AG08395 (cell line): ENCODE measurements at regions not wholly inside any gene's neighbourhood (a gene's known extent, or its start where the extent isn't known, plus 50 kb on each side); places are given as distances from the start of the nearest gene placed in this dataset.

Experiments
- DNase-seq: peaks from one replicate; pipeline ENCODE4 v3.0.0; 2012; ENCODE audit warnings: mixed read lengths, low spot score

GRCh38 chr2:204321910-204322751, 223.1 kb upstream of the PARD3B start:
- no peak for DNase-seq

- DNase-seq: peak; percentile 79
Measured at GRCh38 chr2:204325468-204325867, 219.8 kb upstream of the PARD3B start.

GRCh38 chr2:204328373-204328772, 216.9 kb upstream of the PARD3B start:
- DNase-seq: no peak

GRCh38 chr2:204329016-204329415, 216.3 kb upstream of the PARD3B start:
- DNase-seq: no peak

GRCh38 chr2:204329532-204329931, 215.7 kb upstream of the PARD3B start:
- DNase-seq: no peak

GRCh38 chr2:204331180-204331579, 214.1 kb upstream of the PARD3B start:
- DNase-seq: no peak

GRCh38 chr2:204331988-204332387, 213.3 kb upstream of the PARD3B start:
- no peak for DNase-seq

- DNase-seq: no peak
Measured at GRCh38 chr2:204332706-204333105, 212.6 kb upstream of the PARD3B start.

- DNase-seq: no peak
Measured at GRCh38 chr2:204333861-204334260, 211.4 kb upstream of the PARD3B start.

GRCh38 chr2:204335451-204336058, 209.7 kb upstream of the PARD3B start:
- DNase-seq: no peak

GRCh38 chr2:204336153-204336744, 209.0 kb upstream of the PARD3B start:
- DNase-seq: no peak

- DNase-seq: no peak
Measured at GRCh38 chr2:204337638-204338037, 207.6 kb upstream of the PARD3B start.

- no peak for DNase-seq
Measured at GRCh38 chr2:204339212-204339715, 206.0 kb upstream of the PARD3B start.

- no peak for DNase-seq
Measured at GRCh38 chr2:204340511-204340910, 204.8 kb upstream of the PARD3B start.

- DNase-seq: no peak
Measured at GRCh38 chr2:204341887-204342276, 203.4 kb upstream of the PARD3B start.

- DNase-seq: no peak
Measured at GRCh38 chr2:204343685-204344084, 201.6 kb upstream of the PARD3B start.

GRCh38 chr2:204344119-204344518, 201.2 kb upstream of the PARD3B start:
- no peak for DNase-seq

- DNase-seq: no peak
Measured at GRCh38 chr2:204346906-204347305, 198.4 kb upstream of the PARD3B start.

- DNase-seq: peak; percentile 42
Measured at GRCh38 chr2:204353823-204354222, 191.5 kb upstream of the PARD3B start.

- DNase-seq: no peak
Measured at GRCh38 chr2:204354442-204354856, 190.8 kb upstream of the PARD3B start.

GRCh38 chr2:204355688-204356087, 189.6 kb upstream of the PARD3B start:
- DNase-seq: no peak

GRCh38 chr2:204356151-204356641, 189.1 kb upstream of the PARD3B start:
- DNase-seq: no peak

- DNase-seq: no peak
Measured at GRCh38 chr2:204357286-204357685, 188.0 kb upstream of the PARD3B start.
